ENCODE measurements at regions not wholly inside any gene's neighbourhood (a gene's known extent, or its start where the extent isn't known, plus 50 kb on each side); places are given as distances from the start of the nearest gene placed in this dataset.
A peak's percentile ranks its signal among the peaks of the same experiment; 100 is the strongest.

DNA sequence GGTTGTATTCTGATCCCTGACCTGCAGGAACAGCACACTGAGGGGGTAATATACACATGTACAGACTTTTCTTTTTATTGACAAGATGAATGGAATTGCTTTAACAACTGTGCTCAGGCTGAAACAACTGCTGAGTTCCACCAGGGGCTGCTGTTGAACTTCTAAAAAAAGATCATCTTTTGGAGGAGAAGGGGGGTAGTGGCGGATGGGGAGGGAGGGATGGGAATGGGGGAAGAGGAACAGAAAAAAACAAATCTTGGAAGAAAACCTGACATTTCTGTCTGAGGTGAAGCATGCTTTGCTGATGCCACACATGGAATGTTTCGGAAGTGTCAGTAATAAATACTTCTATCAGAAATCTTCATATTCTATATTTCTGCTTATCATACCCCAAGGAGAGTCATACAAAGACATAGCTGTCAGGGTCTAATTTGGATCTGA lies 75.0 kb downstream of the RWDD3 start:
- TF ChIP-seq EZH2phosphoT487 (IDR thresholded peaks at IDR 0.05; ENCODE audit: insufficient read depth, low read depth) (no peak), EZH2 (IDR thresholded peaks at IDR 0.05; ENCODE audit: insufficient read depth, poor library complexity, severe bottlenecking) (no peak)
- Histone ChIP-seq H3F3A (ENCODE audit: insufficient read depth) (no peaks in the 10 kb centered on the region), H2AFZ (no peak overlapping the region), H4K20me1 (ENCODE audit: insufficient read depth) (no peaks in the 10 kb centered on the region), H3K36me3 (ENCODE audit: low read depth) (no peaks in the 10 kb centered on the region), H3K4me1 (ENCODE audit: insufficient read depth) (no peaks in the 10 kb centered on the region), H3K4me2 (ENCODE audit: unreplicated experiment) (no peak overlapping the region), H3K79me2 (ENCODE audit: insufficient read depth) (no peaks in the 10 kb centered on the region), H3K9me3 (ENCODE audit: low read depth) (no peaks in the 10 kb centered on the region), H3K27ac (no peak overlapping the region), H3K9me2 (ENCODE audit: insufficient read depth) (no peaks in the 10 kb centered on the region), H3K27me3 (replicated peaks; ENCODE audit: insufficient read depth) (peaks cover 26% of the 10 kb centered on the region), H3K9ac (no peak overlapping the region), H3K4me3 (no peak overlapping the region)
- WGBS, 2 experiments (ENCODE audit: low coverage in 1 of 2, low lambda C conversion rate in 2 of 2, missing lambda C conversion rate in 2 of 2) = 23 to 64% methylated on average over 1 to 2 of the region's 2 CpGs
- in situ Hi-C loops (cut with MboI) = no loop called here
- DNase-seq = peak; percentile 57

DNA sequence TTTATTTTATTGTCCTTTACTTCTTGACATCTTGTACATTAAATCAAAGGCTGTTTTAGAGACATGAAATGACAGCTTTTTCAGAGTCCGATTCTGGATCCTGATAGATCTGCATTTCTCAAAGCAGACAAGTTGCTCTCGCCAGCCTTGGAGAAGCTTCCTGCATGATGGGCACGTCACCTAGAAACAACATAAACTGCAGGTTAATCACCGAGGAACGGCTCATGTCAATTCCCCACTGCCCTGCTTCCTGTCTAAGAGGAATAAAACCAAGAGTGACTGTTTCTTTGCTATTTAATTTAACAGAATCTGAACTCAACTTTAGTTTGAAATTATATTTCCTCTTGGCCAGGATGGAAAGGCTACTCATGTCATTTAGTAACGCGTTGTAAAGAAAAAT lies 77.0 kb downstream of the RWDD3 start:
- no peaks in the 10 kb centered on the region for H4K20me1 ChIP-seq (ENCODE audit: insufficient read depth)
- no peaks in the 10 kb centered on the region for H3K79me2 ChIP-seq (ENCODE audit: insufficient read depth)
- H2AFZ ChIP-seq = no peak overlapping the region
- peaks cover 26% of the 10 kb centered on the region for H3K27me3 ChIP-seq (replicated peaks; ENCODE audit: insufficient read depth)
- H3K36me3 ChIP-seq (ENCODE audit: low read depth) = no peaks in the 10 kb centered on the region
- no peaks in the 10 kb centered on the region for H3F3A ChIP-seq (ENCODE audit: insufficient read depth)
- H3K4me3 ChIP-seq = no peak overlapping the region
- 82 to 85% methylated on average over 7 of the region's 7 CpGs for WGBS, 2 experiments (ENCODE audit: low coverage in 1 of 2, low lambda C conversion rate in 2 of 2, missing lambda C conversion rate in 2 of 2)
- no peaks in the 10 kb centered on the region for H3K9me3 ChIP-seq (ENCODE audit: low read depth)
- no peaks in the 10 kb centered on the region for H3K4me1 ChIP-seq (ENCODE audit: insufficient read depth)
- no peak for DNase-seq
- H3K9me2 ChIP-seq (ENCODE audit: insufficient read depth) = no peaks in the 10 kb centered on the region
- no peak overlapping the region for H3K4me2 ChIP-seq (ENCODE audit: unreplicated experiment)
- in situ Hi-C loops (cut with MboI) = no loop called here
- no peak overlapping the region for H3K9ac ChIP-seq
- H3K27ac ChIP-seq = no peak overlapping the region
- no peak for TF ChIP-seq EZH2 (IDR thresholded peaks at IDR 0.05; ENCODE audit: insufficient read depth, poor library complexity, severe bottlenecking)
- TF ChIP-seq EZH2phosphoT487 (IDR thresholded peaks at IDR 0.05; ENCODE audit: insufficient read depth, low read depth) = no peak

DNA sequence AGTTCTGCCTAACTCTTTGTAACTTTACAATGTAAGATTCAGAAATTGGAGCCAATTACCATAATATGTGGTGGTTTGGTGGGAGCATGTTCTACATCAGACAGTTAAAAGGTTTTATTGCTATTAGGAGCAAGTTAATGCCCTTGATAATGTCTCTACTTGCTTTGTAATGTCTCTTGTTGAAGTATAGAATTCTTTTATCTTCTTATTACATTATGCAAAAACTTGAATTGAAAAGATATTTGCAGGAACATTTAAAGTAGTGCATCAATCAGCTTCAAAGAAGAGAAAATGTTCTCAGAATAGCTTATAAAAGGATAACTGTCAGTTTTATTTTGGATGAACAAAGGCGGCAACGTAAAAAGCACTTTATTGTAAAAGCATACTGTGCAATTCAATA lies 77.8 kb downstream of the RWDD3 start:
- Histone ChIP-seq H4K20me1 (ENCODE audit: insufficient read depth) (no peaks in the 10 kb centered on the region), H3K4me1 (ENCODE audit: insufficient read depth) (no peaks in the 10 kb centered on the region), H3K79me2 (ENCODE audit: insufficient read depth) (no peaks in the 10 kb centered on the region), H2AFZ (no peak overlapping the region), H3K9me2 (ENCODE audit: insufficient read depth) (no peaks in the 10 kb centered on the region), H3K36me3 (ENCODE audit: low read depth) (no peaks in the 10 kb centered on the region), H3K4me2 (ENCODE audit: unreplicated experiment) (no peak overlapping the region), H3K4me3 (no peak overlapping the region), H3K27ac (no peak overlapping the region), H3F3A (ENCODE audit: insufficient read depth) (no peaks in the 10 kb centered on the region), H3K27me3 (replicated peaks; ENCODE audit: insufficient read depth) (peaks cover 19% of the 10 kb centered on the region), H3K9ac (no peak overlapping the region), H3K9me3 (ENCODE audit: low read depth) (no peaks in the 10 kb centered on the region)
- in situ Hi-C loops (cut with MboI) = no loop called here
- WGBS, 2 experiments (ENCODE audit: low coverage in 1 of 2, low lambda C conversion rate in 2 of 2, missing lambda C conversion rate in 2 of 2) = 87 to 89% methylated on average over 2 of the region's 2 CpGs
- no peak for DNase-seq
- TF ChIP-seq EZH2 (IDR thresholded peaks at IDR 0.05; ENCODE audit: insufficient read depth, poor library complexity, severe bottlenecking) (no peak), EZH2phosphoT487 (IDR thresholded peaks at IDR 0.05; ENCODE audit: insufficient read depth, low read depth) (no peak)

DNA sequence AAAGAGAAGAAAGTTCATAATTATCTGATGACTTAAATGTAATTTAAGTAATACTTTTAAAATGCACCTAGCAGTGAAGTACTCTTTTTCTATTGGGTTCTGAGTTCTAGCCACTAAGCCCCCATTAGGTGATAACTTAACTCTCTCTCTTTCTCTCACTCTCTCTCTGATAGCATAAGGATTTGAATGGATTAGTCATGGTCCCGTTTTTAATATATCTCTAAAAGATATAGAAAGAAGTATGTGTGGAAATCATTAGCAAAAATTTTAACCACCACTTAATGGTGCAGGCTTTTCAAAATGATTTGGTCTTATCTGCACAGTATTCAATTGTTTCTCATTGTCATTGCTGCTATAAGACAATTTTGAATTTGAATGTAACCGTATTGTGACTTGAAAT lies 78.2 kb downstream of the RWDD3 start:
- Histone ChIP-seq H3K9me3 (ENCODE audit: low read depth) (no peaks in the 10 kb centered on the region), H2AFZ (no peak overlapping the region), H3K27ac (no peak overlapping the region), H3K4me1 (ENCODE audit: insufficient read depth) (no peaks in the 10 kb centered on the region), H3K27me3 (replicated peaks; ENCODE audit: insufficient read depth) (peaks cover 17% of the 10 kb centered on the region), H3K79me2 (ENCODE audit: insufficient read depth) (no peaks in the 10 kb centered on the region), H3K4me3 (no peak overlapping the region), H3F3A (ENCODE audit: insufficient read depth) (no peaks in the 10 kb centered on the region), H3K9ac (no peak overlapping the region), H3K4me2 (ENCODE audit: unreplicated experiment) (no peak overlapping the region), H4K20me1 (ENCODE audit: insufficient read depth) (no peaks in the 10 kb centered on the region), H3K36me3 (ENCODE audit: low read depth) (no peaks in the 10 kb centered on the region), H3K9me2 (ENCODE audit: insufficient read depth) (no peaks in the 10 kb centered on the region)
- in situ Hi-C loops (cut with MboI) = no loop called here
- no peak for DNase-seq
- WGBS, 2 experiments (ENCODE audit: low coverage in 1 of 2, low lambda C conversion rate in 2 of 2, missing lambda C conversion rate in 2 of 2) = 52 to 55% methylated on average over 2 of the region's 2 CpGs
- no peak for TF ChIP-seq EZH2phosphoT487 (IDR thresholded peaks at IDR 0.05; ENCODE audit: insufficient read depth, low read depth)
- TF ChIP-seq EZH2 (IDR thresholded peaks at IDR 0.05; ENCODE audit: insufficient read depth, poor library complexity, severe bottlenecking) = no peak

DNA sequence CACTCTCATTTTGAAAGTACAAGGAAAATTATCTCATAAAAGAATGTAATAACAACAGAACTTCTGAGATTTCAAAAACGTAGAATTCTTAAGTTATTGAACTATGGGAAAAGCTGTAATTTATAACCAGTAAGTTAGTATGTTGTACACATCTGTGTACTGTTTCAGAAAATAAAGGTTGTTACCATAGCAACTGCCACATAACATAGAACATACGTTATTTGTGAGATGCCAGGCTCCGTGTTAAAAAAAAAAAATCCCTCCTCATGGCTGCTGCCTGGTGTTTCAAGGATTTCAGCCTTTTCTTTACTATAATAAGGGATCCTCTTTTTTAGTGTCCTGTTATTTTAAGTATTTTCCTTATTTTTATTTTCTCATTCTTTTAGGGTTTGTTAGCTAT lies 79.5 kb downstream of the RWDD3 start:
- Histone ChIP-seq H3F3A (ENCODE audit: insufficient read depth) (no peaks in the 10 kb centered on the region), H3K9ac (no peak overlapping the region), H3K79me2 (ENCODE audit: insufficient read depth) (no peaks in the 10 kb centered on the region), H3K36me3 (ENCODE audit: low read depth) (no peaks in the 10 kb centered on the region), H3K9me3 (ENCODE audit: low read depth) (no peaks in the 10 kb centered on the region), H3K27ac (no peak overlapping the region), H3K4me2 (ENCODE audit: unreplicated experiment) (no peak overlapping the region), H3K4me1 (ENCODE audit: insufficient read depth) (no peaks in the 10 kb centered on the region), H2AFZ (no peak overlapping the region), H3K9me2 (ENCODE audit: insufficient read depth) (no peaks in the 10 kb centered on the region), H3K4me3 (no peak overlapping the region), H3K27me3 (replicated peaks; ENCODE audit: insufficient read depth) (peaks cover 14% of the 10 kb centered on the region), H4K20me1 (ENCODE audit: insufficient read depth) (no peaks in the 10 kb centered on the region)
- in situ Hi-C loops (cut with MboI) = no loop called here
- DNase-seq = no peak
- TF ChIP-seq EZH2phosphoT487 (IDR thresholded peaks at IDR 0.05; ENCODE audit: insufficient read depth, low read depth) (no peak), EZH2 (IDR thresholded peaks at IDR 0.05; ENCODE audit: insufficient read depth, poor library complexity, severe bottlenecking) (no peak)
- WGBS, 2 experiments (ENCODE audit: low coverage in 1 of 2, low lambda C conversion rate in 2 of 2, missing lambda C conversion rate in 2 of 2) = 30 to 31% methylated on average over 3 of the region's 3 CpGs
